HUES48 (cell line): ENCODE measurements at regions not wholly inside any gene's neighbourhood (a gene's known extent, or its start where the extent isn't known, plus 50 kb on each side); places are given as distances from the start of the nearest gene placed in this dataset.
A peak's percentile ranks its signal among the peaks of the same experiment; 100 is the strongest.

Experiments used
- H3K27ac ChIP-seq: one replicate; pipeline ENCODE4 v1.7.0; 2013; ENCODE audit warnings: low read depth, low read length, inconsistent platforms
- H3K27me3 ChIP-seq: 2 replicates; pipeline ENCODE4 v1.6.1; 2013; ENCODE audit warnings: mild to moderate bottlenecking, low read length; ENCODE audit not compliant: control insufficient read depth, insufficient read depth
- H3K36me3 ChIP-seq: 2 replicates; pipeline ENCODE4 v1.6.1; 2013; ENCODE audit warnings: low read length; ENCODE audit not compliant: control insufficient read depth, insufficient read depth
- H3K4me1 ChIP-seq: 2 replicates; pipeline ENCODE4 v1.6.1; 2013; ENCODE audit warnings: mild to moderate bottlenecking, low read length; ENCODE audit not compliant: control insufficient read depth, insufficient read depth
- H3K4me3 ChIP-seq: 2 replicates; pipeline ENCODE4 v1.5.1; 2013; ENCODE audit warnings: mild to moderate bottlenecking, low read depth, low read length
- H3K9ac ChIP-seq: 2 replicates; pipeline ENCODE4 v1.6.1; 2013; ENCODE audit warnings: mild to moderate bottlenecking, low read depth, low read length, moderate library complexity
- H3K9me3 ChIP-seq: 2 replicates; pipeline ENCODE4 v1.6.1; 2013; ENCODE audit warnings: low read length; ENCODE audit not compliant: control insufficient read depth, insufficient read depth

- Histone ChIP-seq H3K4me1 (peaks cover 8% of the 10 kb centered on the region; the same call in 1 of the 2 replicates), H3K9me3 (no peaks in the 10 kb centered on the region), H3K27ac (no peak overlapping the region), H3K27me3 (no peaks in the 10 kb centered on the region), H3K36me3 (no peaks in the 10 kb centered on the region), H3K4me3 (no peak overlapping the region), H3K9ac (no peak overlapping the region)
Measured at GRCh38 chr13:27014406-27015359, 156.9 kb downstream of the USP12 start.

- Histone ChIP-seq H3K4me3 (no peak overlapping the region), H3K36me3 (no peaks in the 10 kb centered on the region)
Measured at GRCh38 chr13:27012482-27013197, 159.0 kb downstream of the USP12 start.

DNA sequence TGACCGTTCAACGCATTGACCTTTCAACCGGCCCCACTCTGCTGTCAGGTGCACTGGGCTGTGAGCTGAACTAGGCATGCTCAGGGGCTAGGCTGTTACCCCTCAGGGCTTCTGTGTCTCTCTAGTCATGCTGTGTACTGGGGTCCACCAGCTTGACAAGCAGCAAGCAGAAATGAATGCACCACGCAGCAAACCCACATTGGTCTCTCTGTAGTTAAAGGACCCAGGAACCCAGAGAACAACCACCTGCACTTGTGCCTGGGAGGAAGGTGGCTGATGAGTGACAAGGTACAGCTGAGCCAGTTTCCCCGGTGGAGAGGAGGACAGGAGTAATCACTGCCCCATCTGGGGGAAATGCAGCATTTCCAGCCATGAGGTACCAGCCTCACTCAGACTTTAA is 159.9 kb downstream of the USP12 start:
- Histone ChIP-seq H3K27me3 (peaks cover 14% of the 10 kb centered on the region), H3K4me1 (0 out of 2 replicates have a peak, but pooled peaks cover 6% of the 10 kb centered on the region), H3K27ac (no peak overlapping the region), H3K4me3 (no peak overlapping the region), H3K36me3 (no peaks in the 10 kb centered on the region), H3K9me3 (no peaks in the 10 kb centered on the region), H3K9ac (no peak overlapping the region)

More at GRCh38 chr13:27012482-27013197, 159.0 kb downstream of the USP12 start:
- Histone ChIP-seq H3K9me3 (no peaks in the 10 kb centered on the region), H3K4me1 (no peaks in the 10 kb centered on the region), H3K27ac (no peak overlapping the region), H3K9ac (no peak overlapping the region), H3K27me3 (peaks cover 5% of the 10 kb centered on the region; the same call in 1 of the 2 replicates)

GRCh38 chr13:27008733-27009132 is 162.9 kb downstream of the USP12 start:
- Histone ChIP-seq H3K9ac (no peak overlapping the region), H3K4me3 (no peak overlapping the region), H3K27me3 (peaks cover 21% of the 10 kb centered on the region), H3K9me3 (no peaks in the 10 kb centered on the region), H3K27ac (no peak overlapping the region), H3K4me1 (peaks cover 12% of the 10 kb centered on the region), H3K36me3 (no peaks in the 10 kb centered on the region)

DNA sequence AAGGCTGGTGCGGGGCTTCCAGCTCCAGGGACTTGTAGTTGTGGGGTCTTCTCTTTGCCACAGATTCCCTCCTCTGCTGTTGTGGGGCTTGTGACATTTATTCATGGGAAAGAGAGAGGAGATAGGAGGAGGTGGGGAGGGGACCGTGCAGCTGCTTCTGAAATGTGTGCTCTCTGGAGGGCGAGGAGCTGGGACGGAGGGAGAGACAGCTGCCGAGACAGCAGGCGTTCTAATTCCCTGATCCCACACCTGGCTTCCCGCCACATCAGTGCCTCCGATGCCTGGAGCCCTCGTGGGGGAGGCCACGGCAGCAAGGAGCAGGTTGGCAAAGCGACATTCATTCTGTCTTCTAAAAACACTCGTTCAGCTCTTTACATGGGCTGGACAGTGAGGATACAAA is 164.4 kb downstream of the USP12 start:
- peaks cover 12% of the 10 kb centered on the region for H3K4me1 ChIP-seq
- peak overlapping the region; percentile 64 for H3K4me3 ChIP-seq
- H3K9me3 ChIP-seq, result no peaks in the 10 kb centered on the region
- peaks cover 21% of the 10 kb centered on the region for H3K27me3 ChIP-seq
- H3K9ac ChIP-seq, result no peak overlapping the region
- H3K36me3 ChIP-seq, result no peaks in the 10 kb centered on the region
- H3K27ac ChIP-seq, result no peak overlapping the region

DNA sequence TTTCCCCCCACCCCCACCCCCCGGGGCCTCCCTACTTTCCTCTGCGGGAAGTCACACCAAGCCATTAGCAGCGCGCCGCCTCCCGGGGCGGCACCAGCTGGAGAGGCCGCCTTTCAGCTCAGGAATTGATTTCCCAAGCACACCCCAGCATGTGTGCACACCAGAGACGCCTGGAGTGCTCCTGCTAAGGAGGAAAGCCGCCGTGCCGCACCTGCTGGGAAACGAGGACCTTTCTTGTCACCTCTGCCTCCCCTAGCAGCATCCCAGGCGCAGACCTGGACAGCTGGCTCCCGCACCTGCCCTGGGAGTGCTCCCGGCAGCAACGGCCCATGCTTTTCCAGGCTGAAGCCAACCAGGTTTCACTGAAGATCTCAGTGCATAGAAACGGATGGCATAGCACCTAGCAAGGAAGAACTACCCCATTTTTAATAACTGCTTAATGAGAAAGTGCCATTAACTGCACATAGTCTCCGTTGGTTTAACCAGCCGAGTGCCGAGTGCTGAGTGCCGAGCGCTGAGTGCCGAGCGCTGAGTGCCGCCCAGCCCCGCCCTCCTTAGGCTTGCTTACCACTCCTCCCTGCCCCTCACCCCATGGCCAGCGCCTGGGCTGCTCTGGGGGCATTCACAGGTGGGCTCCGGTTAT is 165.0 kb downstream of the USP12 start:
- Histone ChIP-seq H3K36me3 (no peaks in the 10 kb centered on the region), H3K27ac (no peak overlapping the region), H3K4me3 (peak overlapping the region; percentile 64), H3K9ac (no peak overlapping the region), H3K27me3 (peaks cover 21% of the 10 kb centered on the region), H3K4me1 (peaks cover 12% of the 10 kb centered on the region), H3K9me3 (no peaks in the 10 kb centered on the region)

DNA sequence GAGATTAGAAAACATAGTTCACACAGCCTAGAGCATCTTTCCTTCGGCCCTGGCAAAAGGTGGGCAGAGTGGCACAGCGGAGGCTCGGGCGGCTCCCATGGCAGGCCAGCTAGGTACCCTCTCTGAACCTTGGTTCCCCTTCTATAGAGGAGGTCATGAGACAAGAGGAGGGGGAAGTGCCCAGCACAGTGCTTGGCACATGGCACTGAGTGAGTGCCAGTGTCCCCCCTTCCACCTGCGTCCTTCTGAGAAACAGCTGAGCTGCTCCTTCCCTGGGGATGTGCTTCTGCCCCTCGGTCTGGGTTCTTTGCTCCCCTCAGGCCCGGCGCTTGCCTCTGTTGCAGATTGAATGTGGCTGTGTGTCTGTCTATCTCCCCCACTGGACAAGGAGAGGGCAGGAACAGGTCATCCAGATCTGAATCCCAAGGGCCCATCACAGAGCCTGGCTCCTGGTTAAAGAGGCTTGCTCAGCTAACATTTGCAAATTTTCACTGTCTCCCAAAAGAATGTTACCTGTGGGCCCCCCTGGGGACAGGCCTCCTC is 165.6 kb downstream of the USP12 start:
- no peaks in the 10 kb centered on the region for H3K36me3 ChIP-seq
- no peak overlapping the region for H3K4me3 ChIP-seq
- no peak overlapping the region for H3K9ac ChIP-seq
- H3K9me3 ChIP-seq, result no peaks in the 10 kb centered on the region
- H3K27ac ChIP-seq, result no peak overlapping the region
- peaks cover 21% of the 10 kb centered on the region for H3K27me3 ChIP-seq
- peaks cover 12% of the 10 kb centered on the region for H3K4me1 ChIP-seq

- H3K27me3 ChIP-seq, result peaks cover 21% of the 10 kb centered on the region
- no peak overlapping the region for H3K27ac ChIP-seq
- H3K9me3 ChIP-seq, result no peaks in the 10 kb centered on the region
- H3K4me3 ChIP-seq, result no peak overlapping the region
- no peaks in the 10 kb centered on the region for H3K36me3 ChIP-seq
- no peak overlapping the region for H3K9ac ChIP-seq
- peaks cover 12% of the 10 kb centered on the region for H3K4me1 ChIP-seq
Measured at GRCh38 chr13:27005556-27005955, 166.1 kb downstream of the USP12 start.

DNA sequence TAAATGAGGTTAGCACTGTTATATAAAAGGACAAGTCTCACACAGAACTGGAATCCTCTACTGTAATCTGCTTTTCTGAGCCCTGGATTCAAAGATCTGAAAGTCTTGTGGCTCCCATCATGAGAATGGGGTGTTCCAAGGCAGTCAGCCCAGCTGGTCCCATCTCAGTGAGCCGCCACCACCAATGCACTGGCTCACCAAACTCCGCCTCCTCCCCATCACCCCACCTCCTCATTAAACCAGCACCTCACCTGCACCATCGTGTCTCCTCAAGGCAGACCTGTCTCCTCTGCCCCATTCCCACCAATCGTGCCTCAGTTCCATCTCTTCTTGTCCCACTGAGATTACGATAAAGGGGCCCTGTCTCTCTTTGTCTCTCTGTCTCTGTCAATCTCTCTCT is 166.7 kb downstream of the USP12 start:
- peaks cover 21% of the 10 kb centered on the region for H3K27me3 ChIP-seq
- H3K9ac ChIP-seq, result no peak overlapping the region
- H3K36me3 ChIP-seq, result no peaks in the 10 kb centered on the region
- H3K4me1 ChIP-seq, result peaks cover 12% of the 10 kb centered on the region
- H3K4me3 ChIP-seq, result no peak overlapping the region
- H3K27ac ChIP-seq, result no peak overlapping the region
- no peaks in the 10 kb centered on the region for H3K9me3 ChIP-seq

- Histone ChIP-seq H3K27ac (no peak overlapping the region), H3K9me3 (no peaks in the 10 kb centered on the region), H3K36me3 (no peaks in the 10 kb centered on the region), H3K27me3 (peaks cover 21% of the 10 kb centered on the region), H3K4me1 (peaks cover 12% of the 10 kb centered on the region), H3K4me3 (no peak overlapping the region), H3K9ac (no peak overlapping the region)
Measured at GRCh38 chr13:27004326-27004725, 167.3 kb downstream of the USP12 start.
